H1 (cell line): ENCODE measurements at regions not wholly inside any gene's neighbourhood (a gene's known extent, or its start where the extent isn't known, plus 50 kb on each side); places are given as distances from the start of the nearest gene placed in this dataset.

Experiments
- CTCF ChIA-PET: fragments of 300-600 bp; sonication (Branson Sonifier 250); formaldehyde crosslinking; loops from one replicate; lab custom pipeline; 2021; ENCODE audit not compliant: partially characterized antibody; lab: Charles Lee
- POLR2A ChIA-PET: fragments of 300-600 bp; sonication (Branson Sonifier 250); formaldehyde crosslinking; loops from one replicate; lab custom pipeline; 2021; ENCODE audit warnings: inconsistent platforms; ENCODE audit not compliant: partially characterized antibody; lab: Charles Lee
- DNase-seq, 2 experiments: peaks; one replicate each; pipeline versions ENCODE4 v3.0.0 to v3.0.0-alpha.2; 2010 to 2022; ENCODE audit warnings: low spot score in 2 of 2, low read depth in 1 of 2, mixed read lengths in 1 of 2
- FAIRE-seq: peaks from 2 replicates; lab custom pipeline; 2011; peaks lifted over from hg19 to GRCh38; lab: Jason Lieb, UNC
- H2AFZ ChIP-seq: 2 replicates; pipeline ENCODE4 v1.8.1; 2012; ENCODE audit warnings: low read length, inconsistent platforms
- H2AK5ac ChIP-seq: 2 replicates; pipeline ENCODE4 v1.6.1; 2013; ENCODE audit warnings: low read depth, low read length
- H2BK120ac ChIP-seq: replicated peaks from 2 replicates; pipeline ENCODE3; 2013; ENCODE audit warnings: low read depth, low read length, inconsistent platforms
- H2BK12ac ChIP-seq: 2 replicates; pipeline ENCODE4 v1.6.1; 2013; ENCODE audit warnings: low read depth, low read length
- H2BK15ac ChIP-seq: 2 replicates; pipeline ENCODE4 v1.6.1; 2013; ENCODE audit warnings: low read length
- H2BK20ac ChIP-seq: 2 replicates; pipeline ENCODE4 v1.6.1; 2013; ENCODE audit warnings: low read length
- H2BK5ac ChIP-seq: 2 replicates; pipeline ENCODE4 v1.6.1; 2013; ENCODE audit warnings: low read depth, low read length
- H3K14ac ChIP-seq: 2 replicates; pipeline ENCODE4 v1.6.1; 2013; ENCODE audit warnings: inconsistent platforms; ENCODE audit not compliant: insufficient read length
- H3K18ac ChIP-seq: 2 replicates; pipeline ENCODE4 v1.6.1; 2013; ENCODE audit warnings: low read length; ENCODE audit errors: extremely low read depth
- H3K23ac ChIP-seq: 2 replicates; pipeline ENCODE4 v1.6.1; 2013; ENCODE audit warnings: inconsistent platforms; ENCODE audit not compliant: insufficient read length
- H3K23me2 ChIP-seq: 2 replicates; pipeline ENCODE4 v1.6.1; 2013; ENCODE audit warnings: low read depth, low read length
- H3K27ac ChIP-seq: 2 replicates; pipeline ENCODE4 v1.6.1; 2011; ENCODE audit warnings: low read depth, low read length, inconsistent platforms
- H3K27me3 ChIP-seq, 4 experiments: replicated peaks in 1 of 4; 1 replicate in 1 of 4; 2 replicates in 3 of 4; pipeline versions ENCODE4 v1.6.1 to v1.8.1; 2011 to 2013; ENCODE audit warnings: low read length in 3 of 4, mild to moderate bottlenecking in 3 of 4, inconsistent platforms in 2 of 4, mixed read lengths in 2 of 4, moderate library complexity in 1 of 4; ENCODE audit not compliant: control insufficient read depth in 3 of 4, insufficient read depth in 3 of 4; ENCODE audit errors: extremely low read depth in 1 of 4
- H3K36me3 ChIP-seq, 4 experiments: 2 replicates each; pipeline versions ENCODE4 v1.6.1 to v1.8.1; 2011 to 2013; ENCODE audit warnings: mild to moderate bottlenecking in 4 of 4, low read length in 3 of 4, moderate library complexity in 2 of 4, control low read depth in 1 of 4, inconsistent platforms in 1 of 4; ENCODE audit not compliant: insufficient read depth in 4 of 4, control insufficient read depth in 2 of 4
- H3K4ac ChIP-seq: replicated peaks from 2 replicates; pipeline ENCODE3; 2013; ENCODE audit warnings: low read length, low read depth, mixed read lengths, inconsistent platforms; ENCODE audit not compliant: insufficient read length
- H3K4me1 ChIP-seq, 4 experiments: replicated peaks in 1 of 4; 1 replicate in 1 of 4; 2 replicates in 3 of 4; pipeline versions ENCODE4 v1.6.1 to v1.8.1; 2011 to 2013; ENCODE audit warnings: low read length in 3 of 4, inconsistent platforms in 2 of 4, mixed read lengths in 1 of 4; ENCODE audit not compliant: insufficient read depth in 4 of 4, control insufficient read depth in 3 of 4
- H3K4me2 ChIP-seq, 2 experiments: 2 replicates each; pipeline versions ENCODE4 v1.6.1 to v1.8.1; 2011 to 2013; ENCODE audit warnings: low read depth in 2 of 2, low read length in 2 of 2, control low read depth in 1 of 2, inconsistent platforms in 1 of 2, mild to moderate bottlenecking in 1 of 2; ENCODE audit not compliant: insufficient read depth in 1 of 2
- H3K4me3 ChIP-seq, 4 experiments: fragments of 200-600, 300-600 bp in 1 of 4; sonication (generic), shearing (Covaris generic), sonication (Bioruptor Twin) in 1 of 4; 2 replicates each; pipeline versions ENCODE4 v1.5.1 to v1.8.1; 2011 to 2016; ENCODE audit warnings: low read length in 4 of 4, low read depth in 3 of 4, control low read depth in 2 of 4, inconsistent platforms in 2 of 4, mild to moderate bottlenecking in 2 of 4, mixed read lengths in 1 of 4, moderate library complexity in 1 of 4; ENCODE audit not compliant: insufficient read depth in 2 of 4; ENCODE audit errors: extremely low read depth in 1 of 4
- H3K56ac ChIP-seq: replicated peaks from 2 replicates; pipeline ENCODE3; 2013; ENCODE audit warnings: low read depth, mild to moderate bottlenecking, mixed read lengths, low read length, inconsistent platforms; ENCODE audit not compliant: insufficient read length
- H3K79me1 ChIP-seq: 2 replicates; pipeline ENCODE4 v1.6.1; 2013; ENCODE audit warnings: low read depth, low read length, control low read depth
- H3K79me2 ChIP-seq, 2 experiments: 2 replicates each; pipeline versions ENCODE4 v1.6.1 to v1.8.1; 2012 to 2013; ENCODE audit warnings: low read length in 2 of 2, mild to moderate bottlenecking in 2 of 2, inconsistent platforms in 1 of 2; ENCODE audit not compliant: insufficient read depth in 2 of 2, control insufficient read depth in 1 of 2
- H3K9ac ChIP-seq, 4 experiments: replicated peaks in 1 of 4; 1 replicate in 1 of 4; 2 replicates in 3 of 4; pipeline versions ENCODE4 v1.6.1 to v1.8.1; 2011 to 2013; ENCODE audit warnings: low read depth in 3 of 4, low read length in 3 of 4, control low read depth in 2 of 4, mild to moderate bottlenecking in 2 of 4, moderate library complexity in 2 of 4, inconsistent platforms in 1 of 4; ENCODE audit errors: extremely low read depth in 1 of 4
- H3K9me3 ChIP-seq, 2 experiments: 2 replicates each; pipeline versions ENCODE4 v1.6.1 to v1.8.1; 2012 to 2013; ENCODE audit warnings: mild to moderate bottlenecking in 2 of 2, moderate library complexity in 2 of 2, control low read depth in 1 of 2, inconsistent platforms in 1 of 2, low read depth in 1 of 2, low read length in 1 of 2, mixed read lengths in 1 of 2; ENCODE audit not compliant: insufficient read depth in 2 of 2
- H4K20me1 ChIP-seq, 2 experiments: replicated peaks in 1 of 2; 2 replicates each; pipeline versions ENCODE3 to v1.8.1; 2011 to 2013; ENCODE audit warnings: inconsistent platforms in 2 of 2, low read length in 2 of 2, mild to moderate bottlenecking in 1 of 2; ENCODE audit not compliant: insufficient read depth in 2 of 2, control insufficient read depth in 1 of 2
- H4K5ac ChIP-seq: 2 replicates; pipeline ENCODE4 v1.6.1; 2013; ENCODE audit warnings: low read length, low read depth, mixed read lengths, inconsistent platforms; ENCODE audit not compliant: insufficient read length
- H4K8ac ChIP-seq: 2 replicates; pipeline ENCODE4 v1.8.0; 2013; ENCODE audit warnings: mild to moderate bottlenecking, moderate library complexity, low read length, inconsistent platforms; ENCODE audit not compliant: insufficient read depth; ENCODE audit errors: extremely low read depth
- H4K91ac ChIP-seq: replicated peaks from 2 replicates; pipeline ENCODE3; 2013; ENCODE audit warnings: low read length, mixed read lengths, inconsistent platforms; ENCODE audit not compliant: insufficient read length
- CBX5 ChIP-seq: fragments of 300-800, 300-1000 bp; sonication (generic); IDR thresholded peaks from 2 replicates; pipeline ENCODE4 v1.7.1; 2016; ENCODE audit warnings: antibody characterized with exemption, low read length, low read depth
- CBX8 ChIP-seq: fragments of 300-800, 300-1000 bp; sonication (generic); IDR thresholded peaks from 2 replicates; pipeline ENCODE4 v1.7.1; 2016; ENCODE audit warnings: low read depth, low read length, borderline replicate concordance
- CHD1 ChIP-seq: IDR thresholded peaks from 2 replicates; pipeline ENCODE4 v1.6.1; 2012; ENCODE audit warnings: low read depth, low read length, improper control_type of control experiment
- EGR1 ChIP-seq: IDR thresholded peaks from 2 replicates; pipeline ENCODE4 v1.6.1; 2011; ENCODE audit warnings: low read depth, low read length, borderline replicate concordance
- EP300 ChIP-seq, 2 experiments: IDR thresholded peaks; 1 replicate in 1 of 2; 2 replicates in 1 of 2; pipeline ENCODE4 v1.6.1; 2011 to 2012; ENCODE audit warnings: low read depth in 2 of 2, low read length in 2 of 2, mild to moderate bottlenecking in 2 of 2, borderline replicate concordance in 1 of 2, inconsistent platforms in 1 of 2, moderate library complexity in 1 of 2
- FOSL1 ChIP-seq: IDR thresholded peaks from 2 replicates; pipeline ENCODE4 v1.6.1; 2011; ENCODE audit warnings: mild to moderate bottlenecking, low read depth, low read length, moderate library complexity; ENCODE audit not compliant: insufficient read depth
- GABPA ChIP-seq: IDR thresholded peaks from 2 replicates; pipeline ENCODE4 v1.6.1; 2011; ENCODE audit warnings: mild to moderate bottlenecking, low read length, moderate library complexity, borderline replicate concordance; ENCODE audit not compliant: insufficient read depth
- PHF8 ChIP-seq: fragments of 200-600 bp; sonication (generic); conservative IDR thresholded peaks from 2 replicates; pipeline ENCODE4 v1.7.1; 2012; ENCODE audit warnings: low read depth, mild to moderate bottlenecking, inconsistent platforms, low read length, moderate library complexity
- POLR2AphosphoS5 ChIP-seq: IDR thresholded peaks from 2 replicates; pipeline ENCODE4 v1.6.1; 2011; ENCODE audit warnings: low read depth, low read length
- POU5F1 ChIP-seq: IDR thresholded peaks from 2 replicates; pipeline ENCODE4 v1.6.1; 2011; ENCODE audit warnings: low read depth, mild to moderate bottlenecking, low read length, moderate library complexity
- SIX5 ChIP-seq: IDR thresholded peaks from 2 replicates; pipeline ENCODE4 v1.6.1; 2011; ENCODE audit warnings: mild to moderate bottlenecking, low read depth, low read length
- SP4 ChIP-seq: IDR thresholded peaks from 2 replicates; pipeline ENCODE4 v1.6.1; 2012; ENCODE audit warnings: low read length, inconsistent platforms
- TAF7 ChIP-seq: optimal IDR thresholded peaks from 2 replicates; pipeline ENCODE3; 2011; ENCODE audit warnings: low read depth, mild to moderate bottlenecking, inconsistent platforms, low read length, moderate library complexity, borderline replicate concordance
- TBP ChIP-seq: IDR thresholded peaks from 2 replicates; pipeline ENCODE4 v1.6.1; 2011; ENCODE audit warnings: low read depth, low read length, improper control_type of control experiment
- TEAD4 ChIP-seq: IDR thresholded peaks from 2 replicates; pipeline ENCODE4 v1.6.1; 2012; ENCODE audit warnings: low read depth, low read length, inconsistent platforms, mixed read lengths
- WGBS, 2 experiments: shearing (Covaris generic) in 1 of 2; methylation state at CpG; one replicate each; pipeline versions ENCODE4 v1.1.6 to v1.1.7; 2013 to 2015; ENCODE audit warnings: low lambda C conversion rate in 2 of 2, mixed read lengths in 2 of 2, inconsistent platforms in 1 of 2, low coverage in 1 of 2, missing lambda C conversion rate in 1 of 2; ENCODE audit not compliant: insufficient replicate concordance in 2 of 2, insufficient coverage in 1 of 2, insufficient read length in 1 of 2; ENCODE audit errors: extremely low coverage in 1 of 2, missing lambda C conversion rate in 1 of 2; 5-methylcytosine and 5-hydroxymethylcytosine counted together

DNA sequence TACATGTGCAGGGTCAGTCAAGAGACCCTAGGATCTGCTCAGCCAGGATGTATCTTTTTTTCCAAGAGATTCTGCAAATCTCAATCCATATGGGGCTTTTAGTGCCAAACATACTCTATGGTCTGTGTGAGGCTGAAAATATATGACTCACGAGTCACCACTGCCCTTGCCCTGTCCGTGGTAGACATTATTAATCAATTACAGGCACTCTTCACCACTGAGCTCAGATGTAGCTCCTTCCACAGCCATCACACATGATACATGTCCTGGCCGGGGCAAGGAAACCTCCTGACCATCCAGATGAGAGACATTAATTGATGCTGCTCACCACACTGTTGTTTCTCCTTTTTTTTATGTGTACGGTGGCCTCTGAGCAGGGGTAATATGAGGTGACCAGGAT, 90.2 kb upstream of the RET start:
- Histone ChIP-seq H2BK12ac (no peak overlapping the region), H3K23ac (no peak overlapping the region), H3K27ac (no peak overlapping the region), H3K4ac (no peak overlapping the region), H3K4me1 (no peaks in the 10 kb centered on the region), H3K56ac (no peak overlapping the region), H2AFZ (no peak overlapping the region), H4K8ac (no peak overlapping the region), H4K20me1 (no peaks in the 10 kb centered on the region), H2BK5ac (no peak overlapping the region), H4K91ac (no peak overlapping the region), H4K5ac (no peak overlapping the region), H3K4me3 (no peak overlapping the region), H3K9me3 (no peaks in the 10 kb centered on the region), H3K79me2 (no peaks in the 10 kb centered on the region), H3K23me2 (0 out of 2 replicates have a peak, but pooled peaks cover 1% of the 10 kb centered on the region), H3K9ac (no peak overlapping the region), H3K27me3 (no peaks in the 10 kb centered on the region), H2BK15ac (no peak overlapping the region), H2BK120ac (no peak overlapping the region), H2AK5ac (no peak overlapping the region), H2BK20ac (no peak overlapping the region), H3K14ac (no peak overlapping the region), H3K4me2 (no peak overlapping the region), H3K18ac (no peak overlapping the region), H3K36me3 (no peaks in the 10 kb centered on the region), H3K79me1 (no peaks in the 10 kb centered on the region)
- DNase-seq: no peak
- no peak for FAIRE-seq
- 83% methylated on average over 4 of the region's 4 CpGs; no CpG with 5 or more reads in 1 of the 2 experiments for WGBS, 2 experiments
- POLR2A ChIA-PET: no interaction called here
- CTCF ChIA-PET: interaction anchor here (0.7 to 2.1 kb wide), 4 partner anchors 9 to 92 kb away, joined by 3 to 9 read pairs (median 6); no protein-coding TSS in a partner anchor
- TF ChIP-seq FOSL1: no peak
- TF ChIP-seq PHF8: no peak
- no peak for TF ChIP-seq SP4
- no peak for TF ChIP-seq TEAD4
- TF ChIP-seq CBX8: no peak
- TF ChIP-seq GABPA: no peak
- TF ChIP-seq CHD1: no peak
- no peak for TF ChIP-seq SIX5
- TF ChIP-seq CBX5: no peak
- no peak for TF ChIP-seq EGR1
- no peak for TF ChIP-seq TBP
- no peak for TF ChIP-seq POU5F1
- TF ChIP-seq TAF7: no peak
- TF ChIP-seq EP300 (IDR thresholded peaks at IDR 0.05; ENCODE audit: borderline replicate concordance in 1 of 2, low read depth in 2 of 2, low read length in 2 of 2): no peak
- no peak for TF ChIP-seq POLR2AphosphoS5
